Fibroblast of villous mesenchyme (primary cell): ENCODE measurements at regions not wholly inside any gene's neighbourhood (a gene's known extent, or its start where the extent isn't known, plus 50 kb on each side); places are given as distances from the start of the nearest gene placed in this dataset.

Experiments used
- DNase-seq: peaks from one replicate; pipeline ENCODE4 v3.0.0-alpha.2; 2010; ENCODE audit warnings: low read depth
- H3K4me3 ChIP-seq: 2 replicates; pipeline ENCODE4 v1.5.1; 2011; ENCODE audit warnings: low read depth, mild to moderate bottlenecking, low read length
- CTCF ChIP-seq: IDR thresholded peaks from 2 replicates; pipeline ENCODE4 v1.5.1; 2012; ENCODE audit warnings: low read depth, mild to moderate bottlenecking, low read length; ENCODE audit not compliant: insufficient read depth

- TF ChIP-seq CTCF: no peak
- DNase-seq: no peak
Measured at GRCh38 chr1:208842451-208842850, 598.3 kb upstream of the PLXNA2 start.

DNA sequence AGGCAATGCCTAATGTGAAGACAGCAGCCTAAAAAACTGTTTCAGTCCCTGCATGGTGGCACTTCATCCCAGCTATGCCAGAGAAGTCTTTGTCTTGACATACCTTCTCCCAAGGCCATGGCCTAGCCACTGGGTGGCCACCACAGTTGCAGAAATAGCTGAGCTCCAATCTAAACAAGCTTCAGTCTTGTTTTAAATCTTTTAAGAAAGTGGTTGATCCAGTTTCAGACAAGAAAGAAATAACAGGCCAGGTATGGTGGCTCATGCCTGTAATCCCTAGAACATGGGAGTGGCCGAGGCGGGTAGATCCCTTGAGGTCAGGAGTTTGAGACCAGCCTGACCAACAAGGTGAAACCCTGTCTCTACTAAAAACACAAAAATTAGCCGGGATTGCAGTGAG is 600.0 kb upstream of the PLXNA2 start:
- H3K4me3 ChIP-seq: no peak overlapping the region
- TF ChIP-seq CTCF: no peak
- no peak for DNase-seq

More at GRCh38 chr1:208842451-208842850, 598.3 kb upstream of the PLXNA2 start:
- no peak overlapping the region for H3K4me3 ChIP-seq

- no peak overlapping the region for H3K4me3 ChIP-seq
- TF ChIP-seq CTCF: no peak
- DNase-seq: no peak
Measured at GRCh38 chr1:208848854-208849253, 604.7 kb upstream of the PLXNA2 start.

GRCh38 chr1:208850442-208850841 is 606.3 kb upstream of the PLXNA2 start:
- no peak for TF ChIP-seq CTCF
- no peak for DNase-seq
- H3K4me3 ChIP-seq: no peak overlapping the region

GRCh38 chr1:208851366-208851765 is 607.2 kb upstream of the PLXNA2 start:
- H3K4me3 ChIP-seq: no peak overlapping the region
- no peak for TF ChIP-seq CTCF
- DNase-seq: no peak

GRCh38 chr1:208852911-208853310 is 608.7 kb upstream of the PLXNA2 start:
- TF ChIP-seq CTCF: no peak
- no peak for DNase-seq
- H3K4me3 ChIP-seq: no peak overlapping the region

DNA sequence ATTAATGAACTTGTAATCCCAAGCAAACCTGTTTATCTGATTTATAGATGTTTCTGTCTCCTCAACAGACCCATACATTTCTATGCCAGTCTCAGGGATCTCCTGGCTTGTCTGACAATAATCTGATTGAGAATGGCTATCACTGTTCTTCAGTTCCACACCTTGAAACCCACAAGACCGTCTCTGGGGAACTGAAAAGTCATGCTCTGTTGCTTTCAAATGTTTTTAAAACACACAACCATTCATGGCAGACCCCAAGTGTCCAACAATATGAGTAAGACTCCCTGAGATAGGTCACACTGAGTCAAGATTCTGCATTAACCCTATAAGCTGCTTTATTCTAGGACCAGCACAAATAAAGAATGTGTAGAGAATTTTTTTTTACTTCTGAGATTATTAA is 611.2 kb upstream of the PLXNA2 start:
- no peak for DNase-seq
- no peak for TF ChIP-seq CTCF
- H3K4me3 ChIP-seq: no peak overlapping the region
